Gastroesophageal sphincter (tissue), 4 donors: ENCODE measurements at regions not wholly inside any gene's neighbourhood (a gene's known extent, or its start where the extent isn't known, plus 50 kb on each side); places are given as distances from the start of the nearest gene placed in this dataset.
"Not testable (repeated sequence)": the region's sequence is repeated elsewhere in the genome, so short reads cannot be mapped to it uniquely, and the experiment has no call there.

Experiments
- ATAC-seq: fragments of 150-250 bp; one replicate; pipeline ENCODE4 v1.9.1; 2016; ENCODE audit warnings: mild to moderate bottlenecking, moderate library complexity
- H3K27ac ChIP-seq, 4 donors: fragments of 200-600 bp; sonication (generic) in 3 of 4; 1 replicate in 3 of 4; 2 replicates in 1 of 4; pipeline ENCODE4 v1.5.1; 2016 to 2019
- H3K27me3 ChIP-seq: fragments of 200-600 bp; sonication (generic); one replicate; pipeline ENCODE4 v1.5.1; 2019
- H3K36me3 ChIP-seq, 2 donors: fragments of 200-600 bp; sonication (generic); one replicate each; pipeline ENCODE4 v1.5.1; 2019; ENCODE audit warnings: control low read depth in 1 of 2
- H3K4me1 ChIP-seq, 3 donors: fragments of 200-600 bp; sonication (generic); 1 replicate in 2 of 3; 2 replicates in 1 of 3; pipeline ENCODE4 v1.5.1; 2016 to 2019; ENCODE audit warnings: control low read depth in 2 of 3
- H3K4me3 ChIP-seq, 2 donors: fragments of 200-600 bp; sonication (generic); one replicate each; pipeline ENCODE4 v1.5.1; 2019; ENCODE audit warnings: mild to moderate bottlenecking in 1 of 2, moderate library complexity in 1 of 2
- H3K9me3 ChIP-seq, 3 donors: fragments of 200-600 bp; sonication (generic); one replicate each; pipeline ENCODE4 v1.5.1; 2017 to 2019; ENCODE audit warnings: control low read depth in 2 of 3
- EP300 ChIP-seq: sonication (generic); formaldehyde crosslinking; IDR thresholded peaks from one replicate; pipeline ENCODE4 v1.6.1; 2017; ENCODE audit warnings: antibody characterized with exemption, mild to moderate bottlenecking
- POLR2A ChIP-seq, 2 donors: fragments of 450-650 bp; IDR thresholded peaks; one replicate each; pipeline ENCODE4 v1.6.1; 2017; ENCODE audit warnings: antibody characterized with exemption in 2 of 2, mild to moderate bottlenecking in 2 of 2, moderate library complexity in 1 of 2
- POLR2AphosphoS5 ChIP-seq: sonication (generic); formaldehyde crosslinking; IDR thresholded peaks from one replicate; pipeline ENCODE4 v1.6.1; 2017; ENCODE audit warnings: antibody characterized with exemption
- WGBS, 2 donors: methylation state at CpG; one replicate each; pipeline ENCODE4 v1.1.5; 2018; ENCODE audit warnings: low coverage in 1 of 2; 5-methylcytosine and 5-hydroxymethylcytosine counted together
- TF ChIP-seq, protein P1 (sequence below), 4 experiments: fragments of 200-600 bp in 2 of 4; fragments of 450-650 bp in 2 of 4; sonication (generic) in 1 of 4; IDR thresholded peaks; one replicate each; pipeline ENCODE4 v1.5.1; 2017 to 2019; ENCODE audit warnings: antibody characterized with exemption in 4 of 4, mild to moderate bottlenecking in 2 of 4, moderate library complexity in 2 of 4

DNA sequence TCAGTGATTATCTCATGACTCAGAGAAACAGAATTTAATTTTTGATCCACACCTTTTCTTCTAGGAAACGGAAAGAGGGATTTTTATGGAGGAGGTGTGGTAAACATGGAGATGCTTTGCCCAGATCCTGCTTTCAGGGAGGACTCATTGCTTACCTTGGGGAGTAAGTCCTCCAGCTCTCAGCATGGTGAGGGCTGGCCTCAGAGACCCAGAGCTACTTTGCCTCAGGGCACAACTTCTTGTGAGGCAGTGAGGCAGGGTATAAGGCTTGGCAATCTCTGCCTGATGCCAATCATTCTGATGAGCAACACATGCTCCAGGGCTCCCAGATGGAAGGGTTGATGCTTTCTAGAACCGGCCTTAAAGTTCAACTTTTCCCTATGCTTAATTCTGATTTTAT lies 189.9 kb upstream of the DCC start:
- Histone ChIP-seq H3K36me3 (no peaks in the 10 kb centered on the region), H3K27me3 (no peaks in the 10 kb centered on the region), H3K4me3 (no peak overlapping the region), H3K4me1 (no peaks in the 10 kb centered on the region), H3K27ac (no peak overlapping the region), H3K9me3 (peaks cover 0 to 12% (median 0%) of the 10 kb centered on the region in 3 donors)
- no peak for TF ChIP-seq POLR2A (IDR thresholded peaks at IDR 0.05)
- ATAC-seq, result no peak
- 71 to 100% methylated on average over 1 to 2 of the region's 2 CpGs for WGBS, 2 donors

- no peaks in the 10 kb centered on the region for H3K4me1 ChIP-seq
- H3K36me3 ChIP-seq, result no peaks in the 10 kb centered on the region
- H3K27me3 ChIP-seq, result no peaks in the 10 kb centered on the region
- H3K9me3 ChIP-seq, result peaks cover 0 to 8% (median 0%) of the 10 kb centered on the region in 3 donors
- TF ChIP-seq POLR2AphosphoS5 (no peak), POLR2A (IDR thresholded peaks at IDR 0.05) (no peak), EP300 (no peak)
- TF ChIP-seq, protein P1, sequence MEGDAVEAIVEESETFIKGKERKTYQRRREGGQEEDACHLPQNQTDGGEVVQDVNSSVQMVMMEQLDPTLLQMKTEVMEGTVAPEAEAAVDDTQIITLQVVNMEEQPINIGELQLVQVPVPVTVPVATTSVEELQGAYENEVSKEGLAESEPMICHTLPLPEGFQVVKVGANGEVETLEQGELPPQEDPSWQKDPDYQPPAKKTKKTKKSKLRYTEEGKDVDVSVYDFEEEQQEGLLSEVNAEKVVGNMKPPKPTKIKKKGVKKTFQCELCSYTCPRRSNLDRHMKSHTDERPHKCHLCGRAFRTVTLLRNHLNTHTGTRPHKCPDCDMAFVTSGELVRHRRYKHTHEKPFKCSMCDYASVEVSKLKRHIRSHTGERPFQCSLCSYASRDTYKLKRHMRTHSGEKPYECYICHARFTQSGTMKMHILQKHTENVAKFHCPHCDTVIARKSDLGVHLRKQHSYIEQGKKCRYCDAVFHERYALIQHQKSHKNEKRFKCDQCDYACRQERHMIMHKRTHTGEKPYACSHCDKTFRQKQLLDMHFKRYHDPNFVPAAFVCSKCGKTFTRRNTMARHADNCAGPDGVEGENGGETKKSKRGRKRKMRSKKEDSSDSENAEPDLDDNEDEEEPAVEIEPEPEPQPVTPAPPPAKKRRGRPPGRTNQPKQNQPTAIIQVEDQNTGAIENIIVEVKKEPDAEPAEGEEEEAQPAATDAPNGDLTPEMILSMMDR (IDR thresholded peaks at IDR 0.05), result no peak
- no peak for ATAC-seq
- WGBS, 2 donors, result 64 to 82% methylated on average over 3 of the region's 3 CpGs
- no peak overlapping the region for H3K4me3 ChIP-seq
- H3K27ac ChIP-seq, result no peak overlapping the region
Measured at GRCh38 chr18:52152036-52152435, 188.0 kb upstream of the DCC start.

GRCh38 chr18:52156166-52156565 lies 183.8 kb upstream of the DCC start:
- H3K4me3 ChIP-seq, result no peak overlapping the region
- no peak for ATAC-seq

GRCh38 chr18:52160636-52161035 lies 179.4 kb upstream of the DCC start:
- no peak for ATAC-seq
- Histone ChIP-seq H3K4me3 (no peak overlapping the region), H3K4me1 (no peaks in the 10 kb centered on the region), H3K36me3 (no peaks in the 10 kb centered on the region), H3K27me3 (no peaks in the 10 kb centered on the region), H3K27ac (no peak overlapping the region), H3K9me3 (peaks cover 0 to 12% (median 0%) of the 10 kb centered on the region in 3 donors)
- 88 to 91% methylated on average over 2 of the region's 2 CpGs for WGBS, 2 donors
- TF ChIP-seq, protein P1 (IDR thresholded peaks at IDR 0.05), result no peak
- no peak for TF ChIP-seq EP300
- no peak for TF ChIP-seq POLR2A (IDR thresholded peaks at IDR 0.05)
- TF ChIP-seq POLR2AphosphoS5, result no peak

More at GRCh38 chr18:52156166-52156565, 183.8 kb upstream of the DCC start:
- H3K9me3 ChIP-seq, result no peaks in the 10 kb centered on the region
- TF ChIP-seq POLR2A (IDR thresholded peaks at IDR 0.05) (no peak), EP300 (no peak), POLR2AphosphoS5 (no peak)
- TF ChIP-seq, protein P1 (IDR thresholded peaks at IDR 0.05), result no peak
- no peaks in the 10 kb centered on the region for H3K4me1 ChIP-seq
- no peak overlapping the region for H3K27ac ChIP-seq
- H3K27me3 ChIP-seq, result no peaks in the 10 kb centered on the region
- H3K36me3 ChIP-seq, result no peaks in the 10 kb centered on the region

GRCh38 chr18:52163478-52163877 lies 176.5 kb upstream of the DCC start:
- no peak for TF ChIP-seq POLR2AphosphoS5
- TF ChIP-seq, protein P1 (IDR thresholded peaks at IDR 0.05), result no peak
- TF ChIP-seq POLR2A (IDR thresholded peaks at IDR 0.05), result no peak
- TF ChIP-seq EP300, result no peak
- H3K9me3 ChIP-seq, result peaks cover 0 to 12% (median 0%) of the 10 kb centered on the region in 3 donors
- ATAC-seq, result no peak
- no peaks in the 10 kb centered on the region for H3K27me3 ChIP-seq
- WGBS, 2 donors, result 75 to 92% methylated on average over 1 of the region's 1 CpG
- no peaks in the 10 kb centered on the region for H3K36me3 ChIP-seq
- no peak overlapping the region for H3K4me3 ChIP-seq
- no peaks in the 10 kb centered on the region for H3K4me1 ChIP-seq
- no peak overlapping the region for H3K27ac ChIP-seq

- peaks cover 0 to 10% (median 0%) of the 10 kb centered on the region in 3 donors for H3K9me3 ChIP-seq
- ATAC-seq, H3K4me1 ChIP-seq, H3K4me3 ChIP-seq, H3K36me3 ChIP-seq, H3K27ac ChIP-seq, H3K27me3 ChIP-seq: not testable (repeated sequence)
- WGBS, 2 donors, result 80 to 89% methylated on average over 2 to 3 of the region's 3 CpGs
Measured at GRCh38 chr18:52168131-52168530, 171.9 kb upstream of the DCC start.
